Adrenal gland (tissue), 5 donors: ENCODE measurements at regions not wholly inside any gene's neighbourhood (a gene's known extent, or its start where the extent isn't known, plus 50 kb on each side); places are given as distances from the start of the nearest gene placed in this dataset.

Experiments
- CTCF ChIP-seq, 6 experiments: fragments of 450-650 bp in 4 of 6; fragments of 200-600 bp in 2 of 6; sonication (generic) in 1 of 6; IDR thresholded peaks; 1 replicate in 5 of 6; 2 replicates in 1 of 6; pipeline versions ENCODE4 v1.5.1 to v1.8.0; 2016 to 2021; ENCODE audit warnings: antibody characterized with exemption in 6 of 6, mild to moderate bottlenecking in 2 of 6, moderate library complexity in 1 of 6
- POLR2A ChIP-seq, 2 donors: fragments of 450-650 bp; IDR thresholded peaks; one replicate each; pipeline ENCODE4 v1.6.1; 2017; ENCODE audit warnings: antibody characterized with exemption in 2 of 2, mild to moderate bottlenecking in 2 of 2, moderate library complexity in 1 of 2
- donor health status: DM: no; HTN: no; CAD: no.

DNA sequence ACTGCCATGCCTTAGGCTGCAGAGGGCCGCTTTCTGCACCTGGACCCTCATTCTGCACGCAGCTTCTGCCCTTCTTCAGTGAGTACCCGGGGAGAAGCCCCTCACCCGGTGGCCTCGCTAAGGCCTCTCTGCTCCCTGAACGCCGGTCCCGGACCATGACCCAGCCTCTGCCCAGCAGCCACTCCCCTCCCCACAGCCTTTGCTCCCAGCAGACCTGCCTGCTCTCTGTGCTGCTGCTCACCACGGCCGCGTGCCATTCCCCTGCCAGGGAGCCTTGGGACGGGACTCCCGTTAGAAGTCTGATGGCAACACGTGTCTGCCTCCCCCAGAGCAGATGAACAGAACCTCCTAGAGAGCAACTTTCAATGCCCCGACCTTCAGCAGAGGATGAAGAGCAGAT lies 282.8 kb downstream of the NDUFA10 start:
- TF ChIP-seq CTCF (IDR thresholded peaks at IDR 0.05) (no peak), POLR2A (IDR thresholded peaks at IDR 0.05) (no peak)
